ENCODE measurements at regions not wholly inside any gene's neighbourhood (a gene's known extent, or its start where the extent isn't known, plus 50 kb on each side); places are given as distances from the start of the nearest gene placed in this dataset.

DNA sequence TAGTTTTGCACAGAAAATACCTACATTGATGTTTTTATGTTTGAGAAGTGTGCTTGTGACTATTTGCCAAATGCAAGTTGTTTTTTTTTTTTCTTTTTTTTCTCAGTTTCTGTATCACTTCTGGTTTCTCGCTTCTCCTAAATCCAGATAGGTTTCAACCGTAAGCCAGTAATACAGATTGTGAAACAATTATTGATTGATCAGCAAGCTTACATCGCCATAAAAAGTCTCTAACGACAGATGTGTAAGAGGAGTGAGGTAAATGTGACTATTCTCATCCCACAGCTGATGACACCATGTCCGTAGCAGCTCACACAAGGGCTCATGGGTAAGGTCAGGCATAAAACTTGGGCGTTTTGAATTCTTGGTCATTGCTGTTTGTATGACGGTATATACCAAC lies 202.8 kb upstream of the AKR1E2 start:
- TF ChIP-seq POLR2AphosphoS5 (IDR thresholded peaks at IDR 0.05; ENCODE audit: low read depth, low read length) (no peak), POLR2A (IDR thresholded peaks at IDR 0.05; ENCODE audit: low read depth, low read length) (no peak)

Data from GM12892 (cell line).